ENCODE measurements at regions not wholly inside any gene's neighbourhood (a gene's known extent, or its start where the extent isn't known, plus 50 kb on each side); places are given as distances from the start of the nearest gene placed in this dataset.

DNA sequence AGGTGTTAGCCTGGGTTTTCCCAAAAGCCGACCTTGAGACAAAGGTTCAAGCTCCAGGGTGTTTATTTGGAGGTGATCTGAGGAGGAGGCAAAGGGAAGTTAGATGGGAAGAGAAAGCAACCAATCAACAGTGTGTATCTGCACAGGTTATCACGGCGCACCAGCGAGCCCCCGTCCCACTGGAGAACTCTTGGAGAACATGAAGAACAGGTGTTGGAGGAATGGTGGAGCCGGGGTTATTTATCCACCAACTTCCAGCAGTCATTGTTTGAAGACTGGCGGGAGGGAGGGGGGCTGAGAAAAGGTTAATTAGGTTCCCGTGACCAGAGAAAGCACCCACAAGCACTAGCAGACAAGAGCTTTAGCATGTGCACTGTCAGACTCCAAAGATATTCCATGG lies 282.5 kb upstream of the FOXK1 start:
- no peak for ATAC-seq
- no peak for TF ChIP-seq PPARA (CRISPR knock-in tag; IDR thresholded peaks at IDR 0.05; ENCODE audit: borderline replicate concordance)
- no peak for TF ChIP-seq ISL1 (CRISPR knock-in tag; IDR thresholded peaks at IDR 0.05)
- no peak for TF ChIP-seq SNAI2 (CRISPR knock-in tag; IDR thresholded peaks at IDR 0.05)
- TF ChIP-seq BACH2 (CRISPR knock-in tag; IDR thresholded peaks at IDR 0.05; ENCODE audit: borderline replicate concordance): no peak
- no peak for TF ChIP-seq ZNF565 (CRISPR knock-in tag; conservative IDR thresholded peaks at IDR 0.05; ENCODE audit: low read depth)
- no peak for TF ChIP-seq GLIS3 (CRISPR knock-in tag; IDR thresholded peaks at IDR 0.05)
- TF ChIP-seq ZNF70 (CRISPR knock-in tag; IDR thresholded peaks at IDR 0.05): no peak
- no peak for TF ChIP-seq ARNTL (CRISPR knock-in tag; IDR thresholded peaks at IDR 0.05; ENCODE audit: borderline replicate concordance, low read depth)
- no peak for TF ChIP-seq TOX (CRISPR knock-in tag; IDR thresholded peaks at IDR 0.05; ENCODE audit: borderline replicate concordance)
- no peak for TF ChIP-seq ESRRG (CRISPR knock-in tag; IDR thresholded peaks at IDR 0.05)
- no peak for TF ChIP-seq ZFP30 (CRISPR knock-in tag; IDR thresholded peaks at IDR 0.05)
- no peak for TF ChIP-seq TCF4 (CRISPR knock-in tag; IDR thresholded peaks at IDR 0.05; ENCODE audit: borderline replicate concordance)
- no peak for TF ChIP-seq ZC3H10 (CRISPR knock-in tag; IDR thresholded peaks at IDR 0.05)
- TF ChIP-seq CREB5 (CRISPR knock-in tag; IDR thresholded peaks at IDR 0.05; ENCODE audit: low read depth): no peak
- TF ChIP-seq ZNF8 (CRISPR knock-in tag; IDR thresholded peaks at IDR 0.05): no peak

DNA sequence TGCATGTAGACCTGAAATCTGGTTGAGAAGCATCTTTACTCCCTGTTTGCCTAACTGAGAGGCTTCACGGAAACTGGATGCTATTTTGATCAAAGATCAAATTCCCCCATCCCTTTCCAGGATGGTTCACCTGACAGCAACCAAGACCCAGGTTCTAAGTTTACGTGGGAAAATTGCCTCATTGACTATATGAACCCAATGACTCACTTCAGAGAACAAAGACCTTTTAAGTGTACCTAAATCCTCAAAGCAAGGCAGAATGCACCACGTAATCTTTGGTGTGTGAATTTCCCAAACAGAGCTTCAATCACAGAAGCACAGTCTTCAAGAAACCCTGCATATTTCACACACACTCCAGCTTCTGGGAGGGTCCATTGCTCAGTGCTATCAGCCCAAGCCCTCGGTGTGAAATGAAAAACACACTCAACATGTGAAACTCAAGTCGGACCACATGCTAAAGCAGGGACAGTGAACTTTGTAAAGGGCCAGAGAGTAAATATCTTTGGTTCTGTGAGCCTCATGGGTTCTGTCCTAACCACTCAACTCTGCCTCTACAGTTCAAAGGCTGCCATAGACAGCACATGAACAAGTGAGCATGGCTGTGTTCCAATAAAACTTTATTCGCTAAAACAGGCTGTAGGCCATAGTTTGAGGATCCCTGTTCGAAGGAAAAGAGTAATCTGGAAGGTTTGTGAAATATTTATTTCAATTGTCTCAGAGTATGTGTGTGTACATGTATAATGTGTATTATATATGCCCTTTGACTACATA lies 275.6 kb upstream of the FOXK1 start:
- TF ChIP-seq ZNF70 (CRISPR knock-in tag; IDR thresholded peaks at IDR 0.05): no peak
- TF ChIP-seq TCF4 (CRISPR knock-in tag; IDR thresholded peaks at IDR 0.05; ENCODE audit: borderline replicate concordance): no peak
- no peak for TF ChIP-seq TOX (CRISPR knock-in tag; IDR thresholded peaks at IDR 0.05; ENCODE audit: borderline replicate concordance)
- TF ChIP-seq POU6F1 (CRISPR knock-in tag; IDR thresholded peaks at IDR 0.05; ENCODE audit: borderline replicate concordance, low read depth): no peak
- TF ChIP-seq ZFP3 (CRISPR knock-in tag; IDR thresholded peaks at IDR 0.05): no peak
- TF ChIP-seq, protein P1, sequence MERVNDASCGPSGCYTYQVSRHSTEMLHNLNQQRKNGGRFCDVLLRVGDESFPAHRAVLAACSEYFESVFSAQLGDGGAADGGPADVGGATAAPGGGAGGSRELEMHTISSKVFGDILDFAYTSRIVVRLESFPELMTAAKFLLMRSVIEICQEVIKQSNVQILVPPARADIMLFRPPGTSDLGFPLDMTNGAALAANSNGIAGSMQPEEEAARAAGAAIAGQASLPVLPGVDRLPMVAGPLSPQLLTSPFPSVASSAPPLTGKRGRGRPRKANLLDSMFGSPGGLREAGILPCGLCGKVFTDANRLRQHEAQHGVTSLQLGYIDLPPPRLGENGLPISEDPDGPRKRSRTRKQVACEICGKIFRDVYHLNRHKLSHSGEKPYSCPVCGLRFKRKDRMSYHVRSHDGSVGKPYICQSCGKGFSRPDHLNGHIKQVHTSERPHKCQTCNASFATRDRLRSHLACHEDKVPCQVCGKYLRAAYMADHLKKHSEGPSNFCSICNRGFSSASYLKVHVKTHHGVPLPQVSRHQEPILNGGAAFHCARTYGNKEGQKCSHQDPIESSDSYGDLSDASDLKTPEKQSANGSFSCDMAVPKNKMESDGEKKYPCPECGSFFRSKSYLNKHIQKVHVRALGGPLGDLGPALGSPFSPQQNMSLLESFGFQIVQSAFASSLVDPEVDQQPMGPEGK (CRISPR knock-in tag; IDR thresholded peaks at IDR 0.05; ENCODE audit: borderline replicate concordance): no peak
- no peak for TF ChIP-seq ESRRG (CRISPR knock-in tag; IDR thresholded peaks at IDR 0.05)
- TF ChIP-seq OSR1 (CRISPR knock-in tag; IDR thresholded peaks at IDR 0.05): no peak
- TF ChIP-seq ARNTL (CRISPR knock-in tag; IDR thresholded peaks at IDR 0.05; ENCODE audit: borderline replicate concordance, low read depth): no peak
- no peak for TF ChIP-seq CSDC2 (CRISPR knock-in tag; IDR thresholded peaks at IDR 0.05)
- TF ChIP-seq PPARA (CRISPR knock-in tag; IDR thresholded peaks at IDR 0.05; ENCODE audit: borderline replicate concordance): no peak
- TF ChIP-seq GLIS3 (CRISPR knock-in tag; IDR thresholded peaks at IDR 0.05): no peak
- no peak for ATAC-seq

- TF ChIP-seq ISL1 (CRISPR knock-in tag; IDR thresholded peaks at IDR 0.05): no peak
- no peak for TF ChIP-seq POU6F1 (CRISPR knock-in tag; IDR thresholded peaks at IDR 0.05; ENCODE audit: borderline replicate concordance, low read depth)
- no peak for TF ChIP-seq ZFP30 (CRISPR knock-in tag; IDR thresholded peaks at IDR 0.05)
- TF ChIP-seq, protein P1 (CRISPR knock-in tag; IDR thresholded peaks at IDR 0.05; ENCODE audit: borderline replicate concordance): no peak
- no peak for ATAC-seq
Observed at GRCh38 chr7:4409946-4410345, 272.1 kb upstream of the FOXK1 start.
